Thyroid gland (tissue), 4 donors: ENCODE measurements at regions not wholly inside any gene's neighbourhood (a gene's known extent, or its start where the extent isn't known, plus 50 kb on each side); places are given as distances from the start of the nearest gene placed in this dataset.

Experiments
- CTCF ChIP-seq, 6 experiments: fragments of 200-600 bp in 3 of 6; fragments of 450-650 bp in 3 of 6; sonication (generic) in 3 of 6; IDR thresholded peaks; one replicate each; pipeline ENCODE4 v1.5.1; 2016 to 2019; ENCODE audit warnings: antibody characterized with exemption in 6 of 6, mild to moderate bottlenecking in 2 of 6, inconsistent platforms in 1 of 6, moderate library complexity in 1 of 6
- POLR2A ChIP-seq, 2 donors: fragments of 450-650 bp; IDR thresholded peaks; one replicate each; pipeline ENCODE4 v1.6.1; 2017; ENCODE audit warnings: antibody characterized with exemption in 2 of 2, mild to moderate bottlenecking in 2 of 2, moderate library complexity in 1 of 2

- TF ChIP-seq CTCF (IDR thresholded peaks at IDR 0.05): no peak
- no peak for TF ChIP-seq POLR2A (IDR thresholded peaks at IDR 0.05)
Measured at GRCh38 chr1:178024504-178024903, 54.6 kb upstream of the SEC16B start.
